GM23338 (cell line): ENCODE measurements at regions not wholly inside any gene's neighbourhood (a gene's known extent, or its start where the extent isn't known, plus 50 kb on each side); places are given as distances from the start of the nearest gene placed in this dataset.

Experiments used
- ATAC-seq: fragments of 200-7000 bp; cut with Tn5 transposase; 3 replicates; pipeline ENCODE4 v1.9.1; 2020
- DNase-seq: peaks from one replicate; pipeline ENCODE4 v3.0.0-alpha.2; 2015; ENCODE audit warnings: low spot score
- H2AFZ ChIP-seq: fragments of 200-600 bp; sonication (generic); 2 replicates; pipeline ENCODE4 v1.8.0; 2016; ENCODE audit warnings: antibody characterized with exemption, mild to moderate bottlenecking, moderate library complexity
- H3F3A ChIP-seq: fragments of 200-600 bp; sonication (generic); replicated peaks from 2 replicates; pipeline ENCODE4 v1.8.0; 2017; ENCODE audit warnings: antibody characterized with exemption, mixed run types, low read depth
- H3K27ac ChIP-seq: fragments of 200-600 bp; sonication (generic); 2 replicates; pipeline ENCODE4 v1.6.1; 2016; ENCODE audit warnings: low read depth
- H3K27me3 ChIP-seq: fragments of 200-600 bp; sonication (generic); 2 replicates; pipeline ENCODE4 v1.8.0; 2016; ENCODE audit warnings: mild to moderate bottlenecking, mixed run types, moderate library complexity; ENCODE audit not compliant: insufficient read depth
- H3K36me3 ChIP-seq: fragments of 200-600 bp; sonication (generic); 2 replicates; pipeline ENCODE4 v1.8.0; 2016; ENCODE audit warnings: mild to moderate bottlenecking; ENCODE audit not compliant: insufficient read depth
- H3K4me1 ChIP-seq: fragments of 200-600 bp; sonication (generic); 2 replicates; pipeline ENCODE4 v1.8.0; 2016; ENCODE audit warnings: mild to moderate bottlenecking, moderate library complexity; ENCODE audit not compliant: insufficient read depth
- H3K4me2 ChIP-seq: fragments of 200-600 bp; sonication (generic); 2 replicates; pipeline ENCODE4 v1.7.1; 2017; ENCODE audit warnings: mixed run types
- H3K4me3 ChIP-seq: fragments of 200-600 bp; sonication (generic); 2 replicates; pipeline ENCODE4 v1.6.1; 2016; ENCODE audit warnings: mixed run types
- H3K79me2 ChIP-seq: fragments of 200-600 bp; sonication (generic); replicated peaks from 2 replicates; pipeline ENCODE4 v1.8.0; 2017; ENCODE audit warnings: mild to moderate bottlenecking; ENCODE audit not compliant: insufficient read depth
- H3K9me2 ChIP-seq: fragments of 200-600 bp; sonication (generic); 2 replicates; pipeline ENCODE4 v1.8.0; 2017; ENCODE audit not compliant: insufficient read depth
- H4K20me1 ChIP-seq: fragments of 200-600 bp; sonication (generic); replicated peaks from 2 replicates; pipeline ENCODE4 v1.8.0; 2017; ENCODE audit warnings: mild to moderate bottlenecking; ENCODE audit not compliant: insufficient read depth
- H3K27ac Mint-ChIP-seq: 2 replicates; pipeline ENCODE4 v1.8.0; 2020; ENCODE audit warnings: inconsistent platforms, mild to moderate bottlenecking, moderate library complexity, mixed read lengths
- H3K27me3 Mint-ChIP-seq: 3 replicates; pipeline ENCODE4 v1.8.0; 2022; ENCODE audit warnings: low read depth, mild to moderate bottlenecking, moderate library complexity, mixed read lengths, inconsistent platforms; ENCODE audit not compliant: insufficient read depth, poor library complexity
- H3K36me3 Mint-ChIP-seq: 3 replicates; pipeline ENCODE4 v1.8.0; 2021; ENCODE audit warnings: low read depth, mild to moderate bottlenecking, inconsistent platforms, moderate library complexity, mixed read lengths
- H3K4me1 Mint-ChIP-seq: 3 replicates; pipeline ENCODE4 v1.8.0; 2020; ENCODE audit warnings: mild to moderate bottlenecking, inconsistent platforms, mixed read lengths
- H3K4me3 Mint-ChIP-seq: 3 replicates; pipeline ENCODE4 v1.8.0; 2021; ENCODE audit warnings: moderate library complexity, mild to moderate bottlenecking, inconsistent platforms, mixed read lengths
- H3K9me3 Mint-ChIP-seq: 3 replicates; pipeline ENCODE4 v1.8.0; 2020; ENCODE audit warnings: moderate library complexity, mild to moderate bottlenecking, inconsistent platforms, mixed read lengths
- CREB1 ChIP-seq: fragments of 250-450 bp; sonication (Bioruptor Pico); IDR thresholded peaks from 2 replicates; pipeline ENCODE4 v1.5.0; 2020; ENCODE audit warnings: low read depth, mild to moderate bottlenecking, moderate library complexity
- ETS1 ChIP-seq: IDR thresholded peaks from 2 replicates; pipeline ENCODE4 v1.6.1; 2016; ENCODE audit warnings: antibody characterized with exemption
- EZH2 ChIP-seq: fragments of 200-600 bp; sonication (generic); IDR thresholded peaks from one replicate; pipeline ENCODE4 v1.8.0; 2017; ENCODE audit warnings: antibody characterized with exemption, mild to moderate bottlenecking, low read depth; ENCODE audit not compliant: unreplicated experiment
- NANOG ChIP-seq: IDR thresholded peaks from 2 replicates; pipeline ENCODE4 v1.6.1; 2016; ENCODE audit warnings: antibody characterized with exemption, borderline replicate concordance
- POLR2AphosphoS5 ChIP-seq: IDR thresholded peaks from 2 replicates; pipeline ENCODE4 v1.6.1; 2016; ENCODE audit warnings: antibody characterized with exemption, low read depth
- STAT1 ChIP-seq: IDR thresholded peaks from one replicate; pipeline ENCODE4 v1.6.1; 2016; ENCODE audit warnings: antibody characterized with exemption; ENCODE audit not compliant: unreplicated experiment
- ZNF114 ChIP-seq: fragments of 250-450 bp; sonication (Bioruptor Pico); IDR thresholded peaks from 2 replicates; pipeline ENCODE4 v1.5.0; 2020; ENCODE audit warnings: mild to moderate bottlenecking, moderate library complexity
- ZNF331 ChIP-seq: fragments of 250-450 bp; sonication (Bioruptor Pico); IDR thresholded peaks from 2 replicates; pipeline ENCODE4 v1.5.0; 2020; ENCODE audit warnings: low read depth, mild to moderate bottlenecking, moderate library complexity
- TF ChIP-seq, protein P1 (sequence below), 2 experiments: fragments of 200-600 bp in 1 of 2; sonication (generic) in 1 of 2; conservative IDR thresholded peaks; 2 replicates each; pipeline versions ENCODE4 v1.5.1 to v1.6.1; 2016 to 2017; ENCODE audit warnings: antibody characterized with exemption in 2 of 2, low read depth in 2 of 2, mild to moderate bottlenecking in 2 of 2, moderate library complexity in 1 of 2
- TF ChIP-seq, protein P2 (sequence below): IDR thresholded peaks from one replicate; pipeline ENCODE4 v1.6.1; 2018; ENCODE audit warnings: antibody characterized with exemption; ENCODE audit not compliant: unreplicated experiment

- Histone ChIP-seq H3K27ac (no peak overlapping the region), H3K9me2 (no peaks in the 10 kb centered on the region), H3K4me2 (no peak overlapping the region), H2AFZ (no peak overlapping the region), H3K4me1 (peaks cover 1% of the 10 kb centered on the region; the same call in 1 of the 2 replicates), H3K79me2 (no peaks in the 10 kb centered on the region), H3F3A (no peaks in the 10 kb centered on the region), H3K36me3 (no peaks in the 10 kb centered on the region), H3K4me3 (no peak overlapping the region), H3K27me3 (peaks cover 12% of the 10 kb centered on the region), H4K20me1 (no peaks in the 10 kb centered on the region)
- Mint-ChIP-seq H3K4me1 (peaks cover 11% of the 10 kb centered on the region; the same call in 2 of the 3 replicates), H3K36me3 (no peaks in the 10 kb centered on the region), H3K9me3 (no peaks in the 10 kb centered on the region; the same call in 2 of the 3 replicates), H3K27me3 (peaks cover 9% of the 10 kb centered on the region), H3K27ac (no peak overlapping the region), H3K4me3 (no peak overlapping the region)
- DNase-seq (no peak), ATAC-seq (no peak)
- TF ChIP-seq ZNF114 (CRISPR knock-in tag) (no peak), CREB1 (CRISPR knock-in tag) (no peak), ZNF331 (CRISPR knock-in tag) (no peak)
- TF ChIP-seq, protein P1, sequence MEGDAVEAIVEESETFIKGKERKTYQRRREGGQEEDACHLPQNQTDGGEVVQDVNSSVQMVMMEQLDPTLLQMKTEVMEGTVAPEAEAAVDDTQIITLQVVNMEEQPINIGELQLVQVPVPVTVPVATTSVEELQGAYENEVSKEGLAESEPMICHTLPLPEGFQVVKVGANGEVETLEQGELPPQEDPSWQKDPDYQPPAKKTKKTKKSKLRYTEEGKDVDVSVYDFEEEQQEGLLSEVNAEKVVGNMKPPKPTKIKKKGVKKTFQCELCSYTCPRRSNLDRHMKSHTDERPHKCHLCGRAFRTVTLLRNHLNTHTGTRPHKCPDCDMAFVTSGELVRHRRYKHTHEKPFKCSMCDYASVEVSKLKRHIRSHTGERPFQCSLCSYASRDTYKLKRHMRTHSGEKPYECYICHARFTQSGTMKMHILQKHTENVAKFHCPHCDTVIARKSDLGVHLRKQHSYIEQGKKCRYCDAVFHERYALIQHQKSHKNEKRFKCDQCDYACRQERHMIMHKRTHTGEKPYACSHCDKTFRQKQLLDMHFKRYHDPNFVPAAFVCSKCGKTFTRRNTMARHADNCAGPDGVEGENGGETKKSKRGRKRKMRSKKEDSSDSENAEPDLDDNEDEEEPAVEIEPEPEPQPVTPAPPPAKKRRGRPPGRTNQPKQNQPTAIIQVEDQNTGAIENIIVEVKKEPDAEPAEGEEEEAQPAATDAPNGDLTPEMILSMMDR (conservative IDR thresholded peaks at IDR 0.05; ENCODE audit: low read depth in 2 of 2): no peak
Observed at GRCh38 chr3:194197981-194198695, 62.2 kb downstream of the HES1 start.

- Histone ChIP-seq H2AFZ (no peak overlapping the region), H3F3A (no peaks in the 10 kb centered on the region), H3K79me2 (no peaks in the 10 kb centered on the region), H3K4me1 (peaks cover 7% of the 10 kb centered on the region; the same call in 1 of the 2 replicates), H3K4me3 (no peak overlapping the region), H3K27me3 (peaks cover 20% of the 10 kb centered on the region), H3K36me3 (no peaks in the 10 kb centered on the region), H3K9me2 (no peaks in the 10 kb centered on the region), H4K20me1 (no peaks in the 10 kb centered on the region), H3K27ac (no peak overlapping the region), H3K4me2 (no peak overlapping the region)
- Mint-ChIP-seq H3K4me1 (peaks cover 18% of the 10 kb centered on the region), H3K27me3 (peaks cover 16% of the 10 kb centered on the region), H3K36me3 (no peaks in the 10 kb centered on the region), H3K4me3 (no peak overlapping the region), H3K27ac (no peak overlapping the region), H3K9me3 (no peaks in the 10 kb centered on the region; the same call in 2 of the 3 replicates)
- DNase-seq (no peak), ATAC-seq (no peak)
- TF ChIP-seq, protein P1 (conservative IDR thresholded peaks at IDR 0.05; ENCODE audit: low read depth in 2 of 2): no peak
- TF ChIP-seq CREB1 (CRISPR knock-in tag) (no peak), POLR2AphosphoS5 (no peak), ETS1 (no peak), EZH2 (no peak), STAT1 (no peak), NANOG (no peak)
- TF ChIP-seq, protein P2, sequence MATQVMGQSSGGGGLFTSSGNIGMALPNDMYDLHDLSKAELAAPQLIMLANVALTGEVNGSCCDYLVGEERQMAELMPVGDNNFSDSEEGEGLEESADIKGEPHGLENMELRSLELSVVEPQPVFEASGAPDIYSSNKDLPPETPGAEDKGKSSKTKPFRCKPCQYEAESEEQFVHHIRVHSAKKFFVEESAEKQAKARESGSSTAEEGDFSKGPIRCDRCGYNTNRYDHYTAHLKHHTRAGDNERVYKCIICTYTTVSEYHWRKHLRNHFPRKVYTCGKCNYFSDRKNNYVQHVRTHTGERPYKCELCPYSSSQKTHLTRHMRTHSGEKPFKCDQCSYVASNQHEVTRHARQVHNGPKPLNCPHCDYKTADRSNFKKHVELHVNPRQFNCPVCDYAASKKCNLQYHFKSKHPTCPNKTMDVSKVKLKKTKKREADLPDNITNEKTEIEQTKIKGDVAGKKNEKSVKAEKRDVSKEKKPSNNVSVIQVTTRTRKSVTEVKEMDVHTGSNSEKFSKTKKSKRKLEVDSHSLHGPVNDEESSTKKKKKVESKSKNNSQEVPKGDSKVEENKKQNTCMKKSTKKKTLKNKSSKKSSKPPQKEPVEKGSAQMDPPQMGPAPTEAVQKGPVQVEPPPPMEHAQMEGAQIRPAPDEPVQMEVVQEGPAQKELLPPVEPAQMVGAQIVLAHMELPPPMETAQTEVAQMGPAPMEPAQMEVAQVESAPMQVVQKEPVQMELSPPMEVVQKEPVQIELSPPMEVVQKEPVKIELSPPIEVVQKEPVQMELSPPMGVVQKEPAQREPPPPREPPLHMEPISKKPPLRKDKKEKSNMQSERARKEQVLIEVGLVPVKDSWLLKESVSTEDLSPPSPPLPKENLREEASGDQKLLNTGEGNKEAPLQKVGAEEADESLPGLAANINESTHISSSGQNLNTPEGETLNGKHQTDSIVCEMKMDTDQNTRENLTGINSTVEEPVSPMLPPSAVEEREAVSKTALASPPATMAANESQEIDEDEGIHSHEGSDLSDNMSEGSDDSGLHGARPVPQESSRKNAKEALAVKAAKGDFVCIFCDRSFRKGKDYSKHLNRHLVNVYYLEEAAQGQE: no peak
Observed at GRCh38 chr3:194198938-194199337, 63.0 kb downstream of the HES1 start.
